ENCODE measurements at regions not wholly inside any gene's neighbourhood (a gene's known extent, or its start where the extent isn't known, plus 50 kb on each side); places are given as distances from the start of the nearest gene placed in this dataset.

- TF ChIP-seq CTCF (IDR thresholded peaks at IDR 0.05; ENCODE audit: low read depth, low read length, missing control alignments) = peak; percentile 67
- no peak overlapping the region for H3K4me3 ChIP-seq (ENCODE audit: low read depth, low read length)
- no peak for DNase-seq (ENCODE audit: low read depth)
Observed at GRCh38 chr14:86038387-86039042, 508.6 kb downstream of the FLRT2 start.

- no peak for DNase-seq (ENCODE audit: low read depth)
- H3K4me3 ChIP-seq (ENCODE audit: low read depth, low read length) = no peak overlapping the region
- TF ChIP-seq CTCF (IDR thresholded peaks at IDR 0.05; ENCODE audit: low read depth, low read length, missing control alignments) = peak; percentile 38
Observed at GRCh38 chr14:86035882-86036281, 505.9 kb downstream of the FLRT2 start.

GRCh38 chr14:86027990-86028389 lies 498.0 kb downstream of the FLRT2 start:
- DNase-seq (ENCODE audit: low read depth) = no peak
- TF ChIP-seq CTCF (IDR thresholded peaks at IDR 0.05; ENCODE audit: low read depth, low read length, missing control alignments) = no peak
- no peak overlapping the region for H3K4me3 ChIP-seq (ENCODE audit: low read depth, low read length)

GRCh38 chr14:86027144-86027543 lies 497.2 kb downstream of the FLRT2 start:
- TF ChIP-seq CTCF (IDR thresholded peaks at IDR 0.05; ENCODE audit: low read depth, low read length, missing control alignments) = no peak
- no peak for DNase-seq (ENCODE audit: low read depth)
- no peak overlapping the region for H3K4me3 ChIP-seq (ENCODE audit: low read depth, low read length)

- H3K4me3 ChIP-seq (ENCODE audit: low read depth, low read length) = no peak overlapping the region
- DNase-seq (ENCODE audit: low read depth) = no peak
- no peak for TF ChIP-seq CTCF (IDR thresholded peaks at IDR 0.05; ENCODE audit: low read depth, low read length, missing control alignments)
Observed at GRCh38 chr14:86022031-86022629, 492.2 kb downstream of the FLRT2 start.

GRCh38 chr14:86020841-86021240 lies 490.9 kb downstream of the FLRT2 start:
- no peak overlapping the region for H3K4me3 ChIP-seq (ENCODE audit: low read depth, low read length)
- DNase-seq (ENCODE audit: low read depth) = no peak
- no peak for TF ChIP-seq CTCF (IDR thresholded peaks at IDR 0.05; ENCODE audit: low read depth, low read length, missing control alignments)

- H3K4me3 ChIP-seq (ENCODE audit: low read depth, low read length) = no peak overlapping the region
- TF ChIP-seq CTCF (IDR thresholded peaks at IDR 0.05; ENCODE audit: low read depth, low read length, missing control alignments) = no peak
- no peak for DNase-seq (ENCODE audit: low read depth)
Observed at GRCh38 chr14:86015941-86016340, 486.0 kb downstream of the FLRT2 start.
